ENCODE measurements at regions not wholly inside any gene's neighbourhood (a gene's known extent, or its start where the extent isn't known, plus 50 kb on each side); places are given as distances from the start of the nearest gene placed in this dataset.

DNA sequence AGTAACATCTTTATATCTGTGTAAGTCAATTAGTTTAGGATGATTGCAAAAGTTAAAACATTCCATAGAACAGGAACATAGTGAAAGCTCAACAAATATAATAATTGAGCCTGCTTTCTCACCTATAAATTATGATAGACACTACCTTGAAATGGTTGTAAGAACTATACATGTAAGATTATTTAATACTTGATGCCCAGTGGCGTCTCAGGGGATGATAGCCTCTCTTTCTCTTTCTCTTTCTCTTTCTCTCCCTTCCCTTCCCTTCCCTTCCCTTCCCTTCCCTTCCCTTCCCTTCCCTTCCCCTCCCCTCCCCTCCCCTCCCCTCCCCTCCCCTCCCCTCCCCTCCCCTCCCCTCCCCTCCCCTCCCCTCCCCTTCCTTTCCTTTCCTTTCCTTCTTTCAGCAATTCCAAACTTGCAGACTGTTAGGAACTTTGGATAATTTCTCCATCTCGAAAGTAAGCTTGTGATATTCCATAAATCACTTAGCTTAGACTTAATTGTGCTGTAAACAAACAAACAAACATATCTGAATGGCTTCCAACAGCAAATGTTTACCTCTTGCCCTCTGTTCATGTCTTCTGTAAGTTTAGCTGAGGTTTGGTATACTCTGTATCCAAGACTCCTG lies 1102.7 kb downstream of the TSN start:
- DNase-seq, result no peak

GRCh38 chr2:122858813-122859212 lies 1103.4 kb downstream of the TSN start:
- DNase-seq, result no peak

DNA sequence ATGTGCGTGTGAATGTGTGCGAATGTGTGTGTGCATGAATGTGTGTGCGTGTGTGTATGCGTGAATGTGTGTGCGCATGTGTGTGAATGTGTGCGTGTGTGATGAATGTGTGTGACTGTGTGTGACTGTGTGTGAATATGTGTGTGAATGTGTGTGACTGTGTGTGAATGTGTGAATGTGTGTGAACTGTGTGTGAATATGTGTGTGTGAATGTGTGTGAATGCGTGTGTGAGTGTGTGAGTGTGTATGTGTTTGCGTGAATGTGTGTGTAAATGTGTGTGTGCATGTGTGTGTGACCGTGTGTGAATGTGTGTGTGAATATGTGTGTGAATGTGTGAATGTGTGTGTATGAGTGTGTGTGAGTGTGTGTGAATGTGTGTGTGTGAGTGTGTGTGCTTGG lies 1103.8 kb downstream of the TSN start:
- no peak for DNase-seq

- no peak for DNase-seq
These were observed 1108.1 kb downstream of the TSN start for GRCh38 chr2:122863532-122863931.

DNA sequence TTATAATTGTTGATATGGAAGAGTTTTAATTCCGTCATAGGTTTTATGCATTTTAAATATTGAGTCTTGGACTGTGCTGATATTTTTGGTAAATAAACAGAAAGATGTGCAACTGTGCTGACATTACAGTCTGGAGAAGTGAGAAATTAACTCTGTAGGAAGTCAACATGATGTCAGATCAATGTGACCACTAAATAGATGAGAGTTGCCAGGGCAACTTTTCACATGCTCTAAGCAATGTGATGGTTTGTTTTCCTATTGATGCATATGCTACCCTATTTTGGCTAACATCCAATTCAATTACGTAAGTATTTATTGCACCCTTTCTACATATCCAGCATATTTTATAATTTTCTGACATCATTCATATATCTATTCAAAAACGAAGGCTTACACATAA lies 1109.3 kb downstream of the TSN start:
- DNase-seq, result no peak

- DNase-seq, result no peak
These were observed 1110.6 kb downstream of the TSN start for GRCh38 chr2:122866095-122866494.

GRCh38 chr2:122867941-122868340 lies 1112.5 kb downstream of the TSN start:
- no peak for DNase-seq

GRCh38 chr2:122868646-122869275 lies 1113.3 kb downstream of the TSN start:
- no peak for DNase-seq

- DNase-seq, result no peak
These were observed 1118.5 kb downstream of the TSN start for GRCh38 chr2:122873951-122874350.

DNA sequence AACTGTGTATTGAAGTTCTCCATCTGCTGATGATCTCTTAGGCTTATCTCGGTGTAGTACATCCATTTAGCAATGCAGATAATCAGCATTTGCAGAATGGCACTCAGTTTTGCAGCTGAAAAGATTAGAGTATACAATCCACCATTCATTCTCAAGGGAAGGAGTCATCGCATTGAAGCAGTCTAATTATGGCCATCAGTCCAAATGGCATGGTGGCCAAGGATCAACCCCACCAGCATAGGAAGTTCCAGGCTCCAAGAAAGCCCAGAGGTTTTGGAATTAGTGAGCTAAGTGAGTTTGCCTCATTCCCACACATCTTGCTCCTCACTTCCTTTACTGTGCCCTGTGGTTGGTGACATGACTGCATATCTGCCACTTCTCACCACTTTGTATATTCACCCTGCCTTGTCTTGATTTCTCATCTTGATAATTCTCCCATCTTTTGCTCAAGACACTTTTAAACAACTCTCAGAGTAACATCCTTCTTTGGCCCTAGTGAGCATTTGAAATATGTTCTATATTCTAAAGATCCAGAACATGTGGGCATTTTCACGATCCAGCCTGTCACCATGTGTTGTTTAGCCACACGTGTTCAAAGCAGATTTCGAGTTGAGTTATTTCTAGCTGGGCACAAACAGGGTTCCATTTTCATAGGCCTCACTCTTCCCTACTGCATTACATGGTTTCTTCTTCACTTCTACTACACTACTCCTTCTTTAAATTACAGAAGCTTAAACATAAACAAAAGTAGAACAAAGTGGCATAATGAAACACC lies 1119.8 kb downstream of the TSN start:
- no peak for DNase-seq

GRCh38 chr2:122883849-122884248 lies 1128.4 kb downstream of the TSN start:
- DNase-seq, result no peak

DNA sequence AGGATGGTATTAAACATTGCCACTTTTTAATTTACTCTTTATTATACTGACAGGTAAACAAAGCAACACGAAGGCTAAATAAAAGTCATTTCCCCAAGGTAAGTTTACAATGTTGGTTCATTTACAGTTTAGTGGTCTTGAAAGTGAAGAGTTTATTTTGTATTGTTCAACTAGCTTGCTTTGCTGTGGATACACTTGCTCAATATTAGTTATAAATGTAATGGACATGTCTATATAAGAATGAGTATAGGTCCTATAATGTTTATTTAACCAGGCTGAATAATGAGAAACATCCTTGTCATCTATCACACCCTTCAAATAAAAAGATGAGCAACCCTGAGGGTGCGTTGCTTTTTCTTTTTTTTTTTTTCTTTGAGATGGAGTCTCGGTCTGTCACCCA lies 1129.4 kb downstream of the TSN start:
- DNase-seq, result no peak

GRCh38 chr2:122885436-122885835 lies 1130.0 kb downstream of the TSN start:
- no peak for DNase-seq

- no peak for DNase-seq
These were observed 1131.2 kb downstream of the TSN start for GRCh38 chr2:122886479-122887145.

- DNase-seq, result no peak
These were observed 1125.5 kb upstream of the CNTNAP5 start for GRCh38 chr2:122899614-122900013.

- no peak for DNase-seq
These were observed 1119.7 kb upstream of the CNTNAP5 start for GRCh38 chr2:122905431-122905830.

DNA sequence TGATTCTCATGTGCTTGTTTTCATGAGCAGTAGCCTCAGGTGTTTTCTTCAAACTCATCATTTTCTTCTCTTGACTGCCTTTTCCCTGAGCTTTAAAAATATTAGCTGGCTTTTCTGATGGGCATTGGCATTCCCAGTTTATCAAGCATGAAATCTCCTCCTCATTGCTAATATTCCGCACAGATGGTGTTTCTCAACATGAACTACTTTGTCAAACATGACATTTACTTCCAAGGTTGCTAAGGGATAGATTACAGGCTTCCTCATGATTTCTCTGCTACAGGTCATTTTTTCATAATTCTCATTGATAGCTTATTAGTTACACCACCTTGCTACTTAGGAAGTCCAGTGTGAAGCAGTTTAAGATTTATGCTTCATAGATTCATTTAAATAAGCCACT lies 1116.9 kb upstream of the CNTNAP5 start:
- DNase-seq, result no peak

- DNase-seq, result no peak
These were observed 1097.9 kb upstream of the CNTNAP5 start for GRCh38 chr2:122927197-122927596.

- DNase-seq, result no peak
These were observed 1097.2 kb upstream of the CNTNAP5 start for GRCh38 chr2:122927710-122928557.

DNA sequence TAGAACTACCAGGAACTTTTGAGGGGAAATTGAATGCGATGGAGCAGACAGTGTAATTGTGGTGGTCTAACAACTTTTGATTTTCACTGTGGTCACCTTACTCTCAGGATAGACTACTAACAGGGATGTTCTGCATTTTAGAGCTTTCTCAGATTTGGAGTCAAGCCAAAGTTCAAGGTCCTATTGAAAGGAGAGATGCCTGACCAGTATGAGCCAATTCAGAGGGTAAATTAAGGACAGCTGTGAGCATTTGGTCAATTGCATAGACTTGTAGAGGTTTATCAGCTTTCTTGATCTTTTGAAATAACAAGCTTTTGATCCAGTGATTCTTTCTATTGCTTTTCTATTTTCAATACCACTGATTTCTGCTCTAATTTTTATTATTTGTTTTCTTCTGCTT lies 1095.7 kb upstream of the CNTNAP5 start:
- no peak for DNase-seq

DNA sequence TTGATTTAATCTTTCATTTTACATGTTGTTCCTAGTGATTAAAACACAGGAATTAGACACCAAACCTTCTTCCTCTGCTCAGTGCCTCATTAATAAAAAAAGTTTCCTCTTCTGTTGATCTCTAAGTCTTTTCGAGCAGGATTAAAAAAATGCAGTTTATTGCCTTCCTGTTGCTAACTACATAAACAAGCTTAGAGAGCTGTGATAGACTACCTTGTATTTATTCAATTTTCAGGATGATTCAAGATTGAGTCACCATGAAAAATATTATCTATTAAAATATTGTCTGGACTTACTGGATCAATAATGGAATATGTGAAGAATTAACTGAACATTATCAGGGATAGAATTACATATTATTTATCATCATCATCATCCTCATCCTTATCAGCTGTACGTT lies 1089.6 kb upstream of the CNTNAP5 start:
- no peak for DNase-seq

DNA sequence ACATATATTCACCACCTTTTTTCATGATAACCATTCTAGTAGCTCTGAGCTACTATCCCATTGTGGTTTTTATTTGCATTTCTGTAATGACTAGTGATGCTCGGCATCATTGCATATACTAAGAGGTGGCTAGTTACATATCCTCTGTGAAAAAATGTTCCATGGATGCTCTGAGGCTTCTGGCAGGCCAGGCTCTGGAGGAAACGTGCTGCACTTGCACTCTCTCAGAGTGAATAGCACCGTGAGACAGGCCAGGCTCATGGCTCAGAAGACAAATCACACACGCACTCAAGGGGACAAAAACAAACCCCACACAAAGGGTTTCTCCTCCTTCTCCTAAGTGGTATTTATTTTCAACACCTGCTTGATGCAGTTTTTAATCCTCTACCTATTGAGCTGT lies 1085.3 kb upstream of the CNTNAP5 start:
- no peak for DNase-seq

DNA sequence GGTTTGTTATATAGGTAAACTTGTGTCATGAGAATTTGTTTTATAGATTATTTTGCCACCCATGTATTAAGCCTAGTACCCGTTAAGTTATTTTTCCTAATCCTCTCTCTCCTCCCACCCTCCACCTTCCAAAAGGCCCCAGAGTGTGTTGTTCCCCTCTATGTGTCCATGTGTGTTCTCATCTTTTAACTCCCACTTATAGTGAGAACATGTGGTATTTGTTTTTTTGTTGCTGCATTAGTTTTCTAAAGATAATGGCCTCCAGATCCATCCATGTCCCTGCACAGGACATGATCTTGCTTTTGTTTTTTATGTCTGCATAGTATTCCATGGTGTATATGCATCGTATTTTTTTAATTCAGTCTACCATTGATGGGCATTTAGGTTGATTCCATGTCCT lies 1075.6 kb upstream of the CNTNAP5 start:
- no peak for DNase-seq
